ENCODE measurements at regions not wholly inside any gene's neighbourhood (a gene's known extent, or its start where the extent isn't known, plus 50 kb on each side); places are given as distances from the start of the nearest gene placed in this dataset.

DNA sequence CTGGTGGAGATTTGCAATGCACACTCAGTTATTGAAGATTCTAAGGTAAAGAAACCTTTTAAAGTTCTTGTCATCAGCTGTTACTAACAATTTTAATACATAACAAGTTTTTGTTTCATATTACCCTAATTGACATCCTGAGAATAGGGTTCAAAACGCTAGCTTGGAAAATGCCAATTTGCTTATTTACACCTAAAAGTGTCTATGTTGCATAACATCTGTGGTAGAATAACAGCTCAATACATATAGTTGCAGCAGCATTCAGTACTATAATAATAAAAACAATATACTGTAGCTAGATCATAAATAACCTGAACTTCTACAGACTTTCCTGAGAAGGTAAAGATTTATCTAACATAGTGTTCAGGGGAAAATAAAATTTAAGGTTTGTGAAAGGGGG lies 219.0 kb downstream of the OSR1 start:
- no peak for DNase-seq (ENCODE audit: low spot score)
- Mint-ChIP-seq H3K36me3 (ENCODE audit: low read depth, unreplicated experiment) (no peaks in the 10 kb centered on the region), H3K4me3 (ENCODE audit: unreplicated experiment) (no peak overlapping the region), H3K27me3 (ENCODE audit: unreplicated experiment) (no peaks in the 10 kb centered on the region), H3K9me3 (ENCODE audit: unreplicated experiment) (no peaks in the 10 kb centered on the region), H3K27ac (ENCODE audit: unreplicated experiment) (no peak overlapping the region), H3K4me1 (ENCODE audit: unreplicated experiment) (no peaks in the 10 kb centered on the region)
- TF ChIP-seq, protein P1, sequence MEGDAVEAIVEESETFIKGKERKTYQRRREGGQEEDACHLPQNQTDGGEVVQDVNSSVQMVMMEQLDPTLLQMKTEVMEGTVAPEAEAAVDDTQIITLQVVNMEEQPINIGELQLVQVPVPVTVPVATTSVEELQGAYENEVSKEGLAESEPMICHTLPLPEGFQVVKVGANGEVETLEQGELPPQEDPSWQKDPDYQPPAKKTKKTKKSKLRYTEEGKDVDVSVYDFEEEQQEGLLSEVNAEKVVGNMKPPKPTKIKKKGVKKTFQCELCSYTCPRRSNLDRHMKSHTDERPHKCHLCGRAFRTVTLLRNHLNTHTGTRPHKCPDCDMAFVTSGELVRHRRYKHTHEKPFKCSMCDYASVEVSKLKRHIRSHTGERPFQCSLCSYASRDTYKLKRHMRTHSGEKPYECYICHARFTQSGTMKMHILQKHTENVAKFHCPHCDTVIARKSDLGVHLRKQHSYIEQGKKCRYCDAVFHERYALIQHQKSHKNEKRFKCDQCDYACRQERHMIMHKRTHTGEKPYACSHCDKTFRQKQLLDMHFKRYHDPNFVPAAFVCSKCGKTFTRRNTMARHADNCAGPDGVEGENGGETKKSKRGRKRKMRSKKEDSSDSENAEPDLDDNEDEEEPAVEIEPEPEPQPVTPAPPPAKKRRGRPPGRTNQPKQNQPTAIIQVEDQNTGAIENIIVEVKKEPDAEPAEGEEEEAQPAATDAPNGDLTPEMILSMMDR (IDR thresholded peaks at IDR 0.05; ENCODE audit: unreplicated experiment) = no peak

DNA sequence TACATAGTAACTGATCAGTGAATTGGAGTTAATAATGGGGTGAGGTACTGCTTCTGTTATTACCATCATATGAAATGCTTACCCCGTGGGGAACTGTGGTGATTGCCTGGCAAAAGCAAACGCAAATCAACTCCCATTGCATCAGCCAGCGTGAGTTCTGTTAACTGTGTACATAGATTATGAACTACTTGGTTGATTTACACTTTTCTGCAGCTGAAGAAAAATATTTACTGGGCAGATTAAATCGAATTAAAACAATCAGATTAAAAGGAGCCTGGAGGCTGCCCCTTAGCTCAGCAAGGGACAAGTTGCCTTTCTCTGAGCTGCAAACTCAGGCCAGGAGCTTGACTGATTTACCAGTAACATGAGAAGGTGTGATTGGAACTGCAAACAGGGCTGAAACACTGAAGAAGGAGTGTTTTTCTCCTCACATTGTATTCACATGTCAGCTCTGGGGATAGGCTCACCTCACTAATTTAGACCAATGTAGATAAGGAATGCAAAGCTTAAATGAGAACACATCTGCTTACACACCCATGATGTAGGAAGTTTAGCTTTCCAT lies 220.1 kb downstream of the OSR1 start:
- no peak overlapping the region for H3K27ac Mint-ChIP-seq (ENCODE audit: unreplicated experiment)
- DNase-seq (ENCODE audit: low spot score) = no peak

DNA sequence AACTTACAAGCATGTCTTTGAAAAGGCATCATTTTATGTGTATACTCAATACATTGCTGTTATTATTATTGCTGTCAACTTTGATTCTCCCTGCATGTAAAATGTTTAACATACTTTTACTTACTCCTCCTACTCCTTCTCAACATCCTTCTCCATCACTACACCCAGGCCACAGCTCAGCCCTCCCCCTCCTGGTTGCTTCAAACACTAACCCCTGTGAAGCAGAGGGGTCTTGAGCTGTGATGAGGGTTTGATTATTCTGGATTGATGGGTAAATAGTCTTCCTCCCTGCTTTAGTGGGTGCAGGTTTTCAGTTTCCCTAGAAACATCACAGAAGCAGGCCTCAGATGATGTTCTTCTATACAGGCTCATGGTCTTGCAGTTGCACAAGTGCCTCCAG lies 221.0 kb downstream of the OSR1 start:
- H3K4me3 Mint-ChIP-seq (ENCODE audit: unreplicated experiment) = no peak overlapping the region
- TF ChIP-seq, protein P1 (IDR thresholded peaks at IDR 0.05; ENCODE audit: unreplicated experiment) = no peak
- H3K36me3 Mint-ChIP-seq (ENCODE audit: low read depth, unreplicated experiment) = no peaks in the 10 kb centered on the region
- DNase-seq (ENCODE audit: low spot score) = no peak
- no peaks in the 10 kb centered on the region for H3K4me1 Mint-ChIP-seq (ENCODE audit: unreplicated experiment)
- H3K9me3 Mint-ChIP-seq (ENCODE audit: unreplicated experiment) = no peaks in the 10 kb centered on the region
- H3K27me3 Mint-ChIP-seq (ENCODE audit: unreplicated experiment) = no peaks in the 10 kb centered on the region
- H3K27ac Mint-ChIP-seq (ENCODE audit: unreplicated experiment) = no peak overlapping the region

More for the DNA sequence above, 220.1 kb downstream of the OSR1 start:
- Mint-ChIP-seq H3K4me1 (ENCODE audit: unreplicated experiment) (no peaks in the 10 kb centered on the region), H3K4me3 (ENCODE audit: unreplicated experiment) (no peak overlapping the region), H3K36me3 (ENCODE audit: low read depth, unreplicated experiment) (no peaks in the 10 kb centered on the region), H3K9me3 (ENCODE audit: unreplicated experiment) (no peaks in the 10 kb centered on the region), H3K27me3 (ENCODE audit: unreplicated experiment) (no peaks in the 10 kb centered on the region)
- TF ChIP-seq, protein P1 (IDR thresholded peaks at IDR 0.05; ENCODE audit: unreplicated experiment) = no peak

DNA sequence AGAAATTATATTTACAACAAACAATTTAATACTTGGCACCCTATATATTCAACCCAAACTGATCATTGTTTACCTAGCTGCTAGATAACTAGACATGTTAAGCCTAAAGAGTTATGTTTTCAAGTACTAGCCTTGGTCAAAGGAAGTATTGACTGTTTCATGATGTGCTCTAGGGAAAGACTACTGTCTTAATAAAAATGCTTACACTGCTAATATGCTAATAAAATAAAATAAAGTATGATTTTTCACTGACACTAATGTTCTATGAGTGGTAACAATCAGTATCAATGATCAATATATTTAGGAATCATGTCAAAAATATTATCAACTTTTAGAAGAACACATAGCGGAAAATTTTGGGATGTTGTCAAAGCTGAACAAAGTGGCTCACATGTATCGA lies 225.5 kb downstream of the OSR1 start:
- Mint-ChIP-seq H3K4me3 (ENCODE audit: unreplicated experiment) (no peak overlapping the region), H3K4me1 (ENCODE audit: unreplicated experiment) (no peaks in the 10 kb centered on the region), H3K36me3 (ENCODE audit: low read depth, unreplicated experiment) (no peaks in the 10 kb centered on the region), H3K9me3 (ENCODE audit: unreplicated experiment) (no peaks in the 10 kb centered on the region), H3K27ac (ENCODE audit: unreplicated experiment) (no peak overlapping the region), H3K27me3 (ENCODE audit: unreplicated experiment) (no peaks in the 10 kb centered on the region)
- TF ChIP-seq, protein P1 (IDR thresholded peaks at IDR 0.05; ENCODE audit: unreplicated experiment) = no peak
- DNase-seq (ENCODE audit: low spot score) = no peak

DNA sequence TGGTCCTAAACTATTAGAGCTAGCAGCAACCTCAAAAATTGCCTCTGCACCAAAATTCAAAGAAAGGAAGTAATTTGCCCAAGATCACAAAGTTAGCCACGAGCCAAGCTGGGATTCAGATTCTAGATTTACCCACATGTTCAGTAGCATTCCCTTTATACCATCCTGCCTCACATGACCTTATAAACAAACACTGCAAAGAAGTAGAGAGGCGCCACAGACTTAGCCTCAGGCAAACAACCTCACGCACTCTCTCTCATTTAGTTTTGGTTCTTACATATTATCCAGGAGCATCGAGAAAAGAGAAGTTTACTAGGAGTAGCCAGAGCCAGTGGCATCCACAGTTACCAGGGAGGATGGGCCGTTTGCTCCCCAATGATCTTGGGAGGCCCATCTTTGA lies 226.6 kb downstream of the OSR1 start:
- H3K4me3 Mint-ChIP-seq (ENCODE audit: unreplicated experiment) = no peak overlapping the region
- H3K27me3 Mint-ChIP-seq (ENCODE audit: unreplicated experiment) = no peaks in the 10 kb centered on the region
- H3K27ac Mint-ChIP-seq (ENCODE audit: unreplicated experiment) = no peak overlapping the region

More for the DNA sequence above, 226.6 kb downstream of the OSR1 start:
- no peaks in the 10 kb centered on the region for H3K36me3 Mint-ChIP-seq (ENCODE audit: low read depth, unreplicated experiment)
- H3K9me3 Mint-ChIP-seq (ENCODE audit: unreplicated experiment) = no peaks in the 10 kb centered on the region
- DNase-seq (ENCODE audit: low spot score) = no peak
- no peaks in the 10 kb centered on the region for H3K4me1 Mint-ChIP-seq (ENCODE audit: unreplicated experiment)
- TF ChIP-seq, protein P1 (IDR thresholded peaks at IDR 0.05; ENCODE audit: unreplicated experiment) = no peak
